Fibroblast of skin of back (primary cell): ENCODE measurements at regions not wholly inside any gene's neighbourhood (a gene's known extent, or its start where the extent isn't known, plus 50 kb on each side); places are given as distances from the start of the nearest gene placed in this dataset.

Source experiments
- DNase-seq: peaks from one replicate; pipeline ENCODE4 v3.0.0-alpha.2; 2013

DNA sequence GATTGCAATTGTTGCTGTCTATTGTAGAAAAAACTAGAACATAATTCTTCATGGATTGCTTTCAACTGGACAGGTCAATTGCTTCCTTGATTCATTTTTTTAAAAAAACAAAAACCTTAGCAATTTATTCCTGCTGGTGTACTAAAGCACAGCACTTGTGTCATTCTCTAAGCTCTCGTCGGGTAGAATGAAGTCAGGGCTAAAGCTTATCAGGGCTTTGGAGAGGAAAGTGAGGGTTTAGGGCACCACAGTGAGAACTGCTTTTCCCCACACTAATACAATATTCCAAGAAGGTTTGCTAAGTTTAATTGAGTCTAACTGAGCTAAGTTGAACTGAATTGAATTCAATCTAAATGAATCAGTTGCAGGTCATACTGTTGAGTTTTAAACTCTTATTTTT lies 76.4 kb upstream of the TLR3 start:
- DNase-seq: no peak

- DNase-seq: no peak
Observed at GRCh38 chr4:185993328-185993973, 75.5 kb upstream of the TLR3 start.

DNA sequence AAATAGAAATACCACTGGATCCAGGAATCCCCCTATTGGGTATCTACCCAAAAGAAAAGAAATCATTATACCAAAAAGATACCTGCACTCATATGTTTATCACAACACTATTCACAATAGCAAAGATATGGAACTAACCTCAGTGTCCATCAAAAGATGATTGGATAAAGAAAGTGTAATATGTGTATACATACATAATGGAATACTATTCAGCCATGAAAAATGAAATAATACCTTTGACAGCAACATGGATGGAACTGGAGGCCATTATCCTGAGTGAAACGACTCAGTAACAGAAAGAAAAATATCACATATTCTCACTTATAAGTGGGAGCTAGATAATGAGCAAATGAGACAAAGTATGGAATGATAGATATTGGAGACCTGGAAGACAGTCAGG lies 74.2 kb upstream of the TLR3 start:
- no peak for DNase-seq

DNA sequence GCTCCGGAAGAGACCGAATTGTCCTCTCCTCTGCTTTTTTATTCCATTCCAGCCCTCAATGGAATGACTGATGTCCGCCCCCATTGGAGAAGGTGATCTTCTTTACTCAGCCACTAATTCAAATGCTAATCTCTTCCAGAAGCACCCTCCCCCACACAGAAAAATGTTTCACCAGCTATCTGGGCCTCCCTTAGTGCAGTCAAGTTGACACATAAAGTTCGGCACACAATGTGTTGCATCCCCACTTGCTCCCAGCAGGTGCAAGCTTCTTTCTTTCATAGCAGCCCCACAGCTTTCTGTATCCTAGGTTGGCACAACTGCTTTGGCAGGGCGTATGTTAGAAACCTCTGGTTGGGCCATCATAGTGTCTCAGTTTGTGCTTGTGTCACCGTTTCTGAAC lies 73.3 kb upstream of the TLR3 start:
- DNase-seq: no peak

DNA sequence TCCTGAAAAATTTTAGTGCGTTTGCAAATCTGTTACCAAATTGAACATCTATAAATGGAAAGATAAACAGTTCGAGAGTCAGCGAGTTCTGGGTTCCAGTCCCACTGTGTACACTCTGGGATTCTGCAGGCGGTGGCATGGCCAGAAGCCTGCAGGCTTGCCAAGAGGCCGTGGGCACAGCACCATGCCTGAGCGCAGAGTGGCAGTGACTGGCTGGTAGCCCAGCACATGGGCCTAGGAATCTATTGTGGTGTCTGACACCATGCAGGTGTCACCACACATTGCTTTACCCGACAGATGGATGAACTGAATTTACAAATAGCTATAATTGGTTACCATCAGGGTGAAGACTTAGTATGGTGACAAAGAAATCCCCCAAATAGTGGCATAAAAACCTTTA lies 71.7 kb upstream of the TLR3 start:
- no peak for DNase-seq

DNA sequence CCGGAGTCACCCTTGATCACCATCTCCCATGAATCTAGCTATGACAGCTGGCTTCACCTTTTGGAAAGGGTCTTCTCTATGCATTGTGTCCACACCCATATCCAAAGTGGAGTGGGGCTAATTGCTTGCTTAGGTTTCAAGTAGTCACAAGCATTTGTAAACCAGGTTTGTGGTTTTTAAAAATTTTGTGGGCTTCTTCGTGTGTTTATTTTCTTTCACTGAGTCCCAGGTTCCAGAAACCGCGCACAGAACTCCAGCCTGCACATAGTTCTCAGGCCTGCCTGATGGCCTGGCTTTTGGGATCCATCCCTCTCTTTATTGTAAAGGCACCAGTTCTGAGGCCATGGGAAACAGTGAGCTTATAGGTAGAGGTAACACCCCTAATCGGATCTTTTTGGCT lies 70.2 kb upstream of the TLR3 start:
- no peak for DNase-seq

GRCh38 chr4:185999207-185999606 lies 69.7 kb upstream of the TLR3 start:
- DNase-seq: no peak

- DNase-seq: no peak
Observed at GRCh38 chr4:186002853-186003252, 66.1 kb upstream of the TLR3 start.

DNA sequence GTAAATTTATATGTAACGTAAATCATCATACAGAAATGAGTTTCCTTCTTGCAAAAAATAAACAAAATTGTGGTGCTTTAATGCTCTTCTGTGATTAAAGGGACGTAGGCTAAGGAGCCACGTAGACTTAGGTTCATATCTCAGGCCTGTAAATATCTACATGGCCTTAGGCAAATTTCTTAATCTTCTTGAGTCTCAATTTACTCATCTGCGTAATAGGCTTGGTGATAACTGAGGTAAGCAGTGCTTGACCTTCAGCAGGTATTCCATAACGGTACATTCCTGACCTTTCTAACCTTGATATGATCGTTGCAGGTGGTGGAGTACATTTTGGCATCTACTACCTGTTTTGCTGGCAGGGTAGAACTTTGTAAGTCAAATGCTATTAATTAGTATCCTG lies 65.2 kb upstream of the TLR3 start:
- DNase-seq: no peak

DNA sequence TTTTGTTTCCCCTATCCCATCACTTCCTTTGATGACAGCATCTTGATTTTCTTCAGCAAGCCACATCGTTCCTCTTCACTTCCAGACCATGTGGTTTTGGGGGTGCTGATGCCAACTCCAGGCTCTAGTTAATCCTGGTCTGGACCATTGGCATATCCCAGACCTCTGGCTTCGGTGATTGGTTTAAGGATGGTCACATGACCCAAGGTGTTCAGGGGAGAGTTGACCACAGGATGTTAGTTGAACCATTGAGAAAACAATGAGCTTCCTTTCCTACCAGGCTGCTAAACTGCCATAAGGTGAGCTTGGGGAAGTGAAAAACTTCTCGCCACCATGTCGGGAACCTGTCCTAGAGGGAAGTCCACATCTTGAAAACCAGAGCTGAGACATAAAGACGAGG lies 60.9 kb upstream of the TLR3 start:
- no peak for DNase-seq

- DNase-seq: no peak
Observed at GRCh38 chr4:186009976-186010375, 59.0 kb upstream of the TLR3 start.

GRCh38 chr4:186010821-186011220 lies 58.1 kb upstream of the TLR3 start:
- no peak for DNase-seq

DNA sequence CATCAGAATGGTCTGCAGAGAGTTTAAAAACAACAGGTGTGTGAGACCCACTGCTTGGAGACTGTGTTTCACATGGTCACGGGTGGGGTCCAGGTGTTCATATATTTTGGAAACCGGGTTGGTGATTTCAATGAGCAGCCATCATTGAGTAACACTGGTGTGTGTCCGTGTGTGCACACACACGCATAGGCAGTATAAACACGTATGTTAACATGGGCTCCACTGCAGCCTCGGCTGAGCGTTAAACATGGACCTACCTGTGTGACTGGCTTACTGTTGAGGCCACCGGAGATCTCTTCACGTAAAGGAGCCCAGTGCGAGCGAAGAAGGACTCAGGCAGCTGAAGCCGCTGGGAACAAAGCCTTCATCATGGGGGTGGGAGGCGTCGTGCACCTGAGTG lies 56.9 kb upstream of the TLR3 start:
- no peak for DNase-seq

GRCh38 chr4:186013419-186014186 lies 55.4 kb upstream of the TLR3 start:
- DNase-seq: no peak

DNA sequence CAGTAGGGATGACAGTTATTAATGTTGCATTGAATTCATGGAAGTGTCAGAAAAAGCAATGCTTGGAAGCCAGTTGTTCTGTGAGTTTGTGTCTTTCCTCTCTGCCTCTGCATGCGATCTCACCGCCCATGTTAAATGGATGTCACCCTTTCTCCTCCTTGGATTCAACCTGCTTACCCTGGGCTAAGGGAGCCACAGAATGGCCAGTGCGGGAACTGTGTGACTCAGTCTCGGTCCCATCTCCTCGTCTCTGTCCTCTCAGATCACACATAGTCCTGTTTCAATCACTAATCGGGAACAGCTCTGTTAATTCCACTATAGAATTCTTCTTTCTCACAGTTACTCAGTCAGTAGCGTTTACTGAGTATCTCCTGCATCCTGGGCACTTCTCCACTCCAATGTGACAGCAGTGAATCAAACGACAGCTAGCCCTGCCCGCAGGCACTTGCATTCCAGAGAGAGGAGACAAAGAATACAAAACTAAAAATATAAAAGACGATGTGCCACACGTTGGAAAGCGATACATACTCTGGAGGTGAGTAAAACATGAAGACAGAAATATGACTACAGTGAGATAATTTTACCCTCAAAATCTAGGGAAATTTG lies 53.6 kb upstream of the TLR3 start:
- DNase-seq: peak; percentile 29

GRCh38 chr4:186016796-186017195 lies 52.2 kb upstream of the TLR3 start:
- peak; percentile 21 for DNase-seq

GRCh38 chr4:186017801-186018200 lies 51.2 kb upstream of the TLR3 start:
- DNase-seq: no peak

DNA sequence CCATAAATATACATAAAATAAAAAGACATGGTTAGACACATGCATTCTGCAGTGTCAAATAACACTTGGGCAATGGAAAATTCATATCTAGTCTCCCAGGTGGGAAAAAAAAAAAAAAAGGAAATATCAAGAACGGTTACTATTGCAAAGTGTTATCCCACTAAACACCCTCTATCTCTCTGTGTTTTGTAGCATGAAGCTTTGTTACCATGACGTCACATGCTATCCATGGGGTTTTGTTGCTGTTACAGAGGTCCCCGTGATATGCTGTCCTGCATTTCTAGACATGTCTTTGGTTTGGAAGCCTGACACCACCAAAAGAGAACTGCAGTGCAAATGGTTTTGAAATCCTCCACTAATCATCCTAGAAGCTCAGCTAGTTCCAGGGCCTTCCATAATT lies 50.7 kb upstream of the TLR3 start:
- no peak for DNase-seq

DNA sequence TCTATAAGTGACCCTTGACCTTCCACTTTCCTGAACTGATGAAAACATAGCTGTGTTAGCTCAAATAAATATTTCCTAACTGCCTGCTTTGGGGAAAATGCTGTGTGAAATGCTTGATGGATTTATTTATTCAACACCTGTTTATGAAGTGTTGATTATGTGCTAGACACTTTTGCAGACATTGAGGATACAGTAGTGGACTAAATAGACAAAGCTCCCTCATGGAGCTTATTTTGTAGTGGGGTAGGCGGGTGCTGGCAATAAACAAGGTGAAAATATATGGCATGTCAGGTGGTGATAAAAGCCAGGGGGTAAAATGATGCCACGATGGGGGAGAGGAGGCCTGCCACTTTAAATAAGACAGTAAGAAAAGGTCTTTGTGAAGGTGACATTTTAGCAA lies 50.2 kb upstream of the TLR3 start:
- no peak for DNase-seq
